ENCODE measurements at regions not wholly inside any gene's neighbourhood (a gene's known extent, or its start where the extent isn't known, plus 50 kb on each side); places are given as distances from the start of the nearest gene placed in this dataset.

- no peak for TF ChIP-seq YY1 (IDR thresholded peaks at IDR 0.05; ENCODE audit: low read depth)
- TF ChIP-seq RAD21 (IDR thresholded peaks at IDR 0.05; ENCODE audit: low read depth), result no peak
- TF ChIP-seq USF1 (IDR thresholded peaks at IDR 0.05), result no peak
- no peak for TF ChIP-seq ZBTB7A (IDR thresholded peaks at IDR 0.05; ENCODE audit: low read depth)
Observed at GRCh38 chr2:196454492-196454891, 185.0 kb upstream of the CCDC150 start.
